Smooth muscle cell (in vitro differentiated cells): ENCODE measurements at regions not wholly inside any gene's neighbourhood (a gene's known extent, or its start where the extent isn't known, plus 50 kb on each side); places are given as distances from the start of the nearest gene placed in this dataset.
"Not testable (repeated sequence)": the region's sequence is repeated elsewhere in the genome, so short reads cannot be mapped to it uniquely, and the experiment has no call there.

Experiments used
- DNase-seq: peaks from one replicate; lab custom pipeline; 2025; ENCODE audit not compliant: unreplicated experiment; lab: John Stamatoyannopoulos, UW
- H2AFZ ChIP-seq: fragments of 200-600 bp; sonication (generic); 2 replicates; pipeline ENCODE4 v1.6.0; 2016; ENCODE audit warnings: antibody characterized with exemption, low read depth, mild to moderate bottlenecking
- H3F3A ChIP-seq: fragments of 200-600 bp; sonication (generic); 2 replicates; pipeline ENCODE4 v1.6.0; 2017; ENCODE audit warnings: antibody characterized with exemption, low read depth
- H3K27ac ChIP-seq: fragments of 200-600 bp; sonication (generic); 2 replicates; pipeline ENCODE4 v1.5.1; 2016; ENCODE audit warnings: low read depth, mild to moderate bottlenecking
- H3K27me3 ChIP-seq: fragments of 200-600 bp; sonication (generic); 2 replicates; pipeline ENCODE4 v1.6.1; 2016; ENCODE audit warnings: low read depth, mild to moderate bottlenecking
- H3K36me3 ChIP-seq: fragments of 200-600 bp; sonication (generic); 2 replicates; pipeline ENCODE4 v1.5.1; 2016; ENCODE audit warnings: low read depth
- H3K4me1 ChIP-seq: fragments of 200-600 bp; sonication (generic); 2 replicates; pipeline ENCODE4 v1.5.1; 2016; ENCODE audit warnings: low read depth
- H3K4me2 ChIP-seq: fragments of 200-600 bp; sonication (generic); 2 replicates; pipeline ENCODE4 v1.6.0; 2016; ENCODE audit warnings: mild to moderate bottlenecking
- H3K4me3 ChIP-seq: fragments of 200-600 bp; sonication (generic); 2 replicates; pipeline ENCODE4 v1.5.1; 2016; ENCODE audit warnings: mild to moderate bottlenecking
- H3K79me2 ChIP-seq: fragments of 200-600 bp; sonication (generic); 2 replicates; pipeline ENCODE4 v1.6.0; 2016; ENCODE audit warnings: low read depth, mild to moderate bottlenecking
- H3K9ac ChIP-seq: fragments of 200-600 bp; sonication (generic); 2 replicates; pipeline ENCODE4 v1.6.0; 2016; ENCODE audit warnings: low read depth
- H3K9me3 ChIP-seq: fragments of 200-600 bp; sonication (generic); replicated peaks from 2 replicates; pipeline ENCODE4 v1.5.1; 2016; ENCODE audit warnings: low read depth
- H4K20me1 ChIP-seq: fragments of 200-600 bp; sonication (generic); 2 replicates; pipeline ENCODE4 v1.6.0; 2016; ENCODE audit warnings: low read depth
- CTCF ChIP-seq: fragments of 200-600 bp; sonication (generic); IDR thresholded peaks from 2 replicates; pipeline ENCODE4 v1.5.1; 2017; ENCODE audit warnings: borderline replicate concordance, mild to moderate bottlenecking, antibody characterized with exemption; ENCODE audit not compliant: insufficient read depth, poor library complexity, severe bottlenecking
- WGBS: methylation state at CpG from one replicate; pipeline ENCODE4 v1.1.7; 2016; ENCODE audit warnings: low lambda C conversion rate; 5-methylcytosine and 5-hydroxymethylcytosine counted together

- Histone ChIP-seq H3K4me1 (no peaks in the 10 kb centered on the region), H2AFZ (no peak overlapping the region), H3F3A (no peaks in the 10 kb centered on the region), H3K9me3 (peaks cover 5% of the 10 kb centered on the region), H3K9ac (no peak overlapping the region), H4K20me1 (no peaks in the 10 kb centered on the region), H3K4me2 (no peak overlapping the region), H3K36me3 (no peaks in the 10 kb centered on the region), H3K4me3 (no peak overlapping the region), H3K79me2 (no peaks in the 10 kb centered on the region), H3K27ac (no peak overlapping the region), H3K27me3 (no peaks in the 10 kb centered on the region)
- no peak for TF ChIP-seq CTCF
- no peak for DNase-seq
- 25% methylated on average over 1 of the region's 1 CpG for WGBS
Observed at GRCh38 chr13:80823472-80823871, 482.5 kb upstream of the SPRY2 start.

DNA sequence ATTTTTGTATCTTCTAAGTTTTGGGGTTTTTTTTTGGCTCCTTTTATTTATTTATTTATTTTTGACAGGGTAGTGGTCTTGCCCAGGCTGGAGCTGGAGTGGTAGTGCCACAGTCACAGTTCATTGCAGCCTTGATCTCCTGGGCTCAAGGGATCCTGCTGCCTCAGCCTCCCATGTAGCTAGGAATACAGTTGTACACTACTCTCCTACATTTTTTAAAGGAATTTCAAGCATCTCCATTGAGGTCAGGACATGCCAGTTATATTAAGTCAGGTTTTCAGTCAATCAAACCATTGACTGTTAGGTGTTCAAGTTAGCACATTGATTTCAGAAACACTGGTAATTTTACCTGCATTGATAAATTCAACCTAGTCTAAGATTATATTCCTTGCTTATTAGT, 480.5 kb upstream of the SPRY2 start:
- no peak for DNase-seq
- Histone ChIP-seq H3K79me2 (no peaks in the 10 kb centered on the region), H3K9me3 (no peaks in the 10 kb centered on the region), H3K4me3 (no peak overlapping the region), H3K36me3 (no peaks in the 10 kb centered on the region), H3F3A (no peaks in the 10 kb centered on the region), H2AFZ (no peak overlapping the region), H3K4me2 (no peak overlapping the region), H3K27ac (no peak overlapping the region), H3K4me1 (no peaks in the 10 kb centered on the region), H3K9ac (no peak overlapping the region), H3K27me3 (no peaks in the 10 kb centered on the region), H4K20me1 (no peaks in the 10 kb centered on the region)
- TF ChIP-seq CTCF, result no peak

- WGBS, result 91% methylated on average over 1 of the region's 1 CpG
- H3K9ac ChIP-seq, result no peak overlapping the region
- H3K79me2 ChIP-seq, result no peaks in the 10 kb centered on the region
- H3K27me3 ChIP-seq, result no peaks in the 10 kb centered on the region
- TF ChIP-seq CTCF, result no peak
- H3F3A ChIP-seq, result no peaks in the 10 kb centered on the region
- no peak overlapping the region for H2AFZ ChIP-seq
- H3K4me3 ChIP-seq, result no peak overlapping the region
- H3K27ac ChIP-seq, result no peak overlapping the region
- H4K20me1 ChIP-seq, result no peaks in the 10 kb centered on the region
- DNase-seq, result no peak
- no peaks in the 10 kb centered on the region for H3K9me3 ChIP-seq
- no peaks in the 10 kb centered on the region for H3K36me3 ChIP-seq
- no peaks in the 10 kb centered on the region for H3K4me1 ChIP-seq
- no peak overlapping the region for H3K4me2 ChIP-seq
Observed at GRCh38 chr13:80817979-80818378, 477.1 kb upstream of the SPRY2 start.

DNA sequence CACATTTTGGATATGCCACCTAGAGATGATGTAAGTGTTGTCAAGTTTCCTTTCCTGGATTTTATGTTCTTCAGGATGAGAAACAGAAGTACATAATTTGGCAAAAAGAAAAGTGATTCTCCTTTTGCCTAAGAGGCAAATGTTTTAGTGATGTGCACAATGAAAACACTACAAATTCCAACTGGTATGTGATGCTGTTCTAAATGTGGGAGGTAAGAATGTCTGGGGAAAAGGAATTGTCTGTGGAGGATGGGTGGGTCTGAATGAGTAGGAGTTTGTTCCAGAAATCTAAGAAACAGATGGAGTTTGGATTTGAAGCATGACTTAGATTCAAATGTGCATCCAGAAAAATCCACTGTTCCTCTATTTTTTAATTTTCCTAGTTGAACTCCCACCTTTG, 473.6 kb upstream of the SPRY2 start:
- Histone ChIP-seq H3K36me3 (no peaks in the 10 kb centered on the region), H2AFZ (no peak overlapping the region), H3K79me2 (no peaks in the 10 kb centered on the region), H3K4me1 (no peaks in the 10 kb centered on the region), H3K27ac (peak overlapping the region; percentile 12), H3K27me3 (no peaks in the 10 kb centered on the region), H3K9me3 (no peaks in the 10 kb centered on the region), H3F3A (no peaks in the 10 kb centered on the region), H3K9ac (no peak overlapping the region), H3K4me2 (no peak overlapping the region), H3K4me3 (no peak overlapping the region), H4K20me1 (no peaks in the 10 kb centered on the region)
- no peak for TF ChIP-seq CTCF
- no peak for DNase-seq

GRCh38 chr13:80810294-80810693, 469.4 kb upstream of the SPRY2 start:
- not testable (repeated sequence) for H3K79me2 ChIP-seq, H3F3A ChIP-seq, H3K27ac ChIP-seq, H3K4me2 ChIP-seq, H3K4me3 ChIP-seq, H3K4me1 ChIP-seq, DNase-seq, H3K9ac ChIP-seq, H2AFZ ChIP-seq, H4K20me1 ChIP-seq, H3K36me3 ChIP-seq, H3K9me3 ChIP-seq, H3K27me3 ChIP-seq
- WGBS, result 85% methylated on average over 4 of the region's 4 CpGs
